VCaP (cell line): ENCODE measurements at regions not wholly inside any gene's neighbourhood (a gene's known extent, or its start where the extent isn't known, plus 50 kb on each side); places are given as distances from the start of the nearest gene placed in this dataset.

Experiments used
- H3K27ac ChIP-seq: fragments of 450-650 bp; 2 replicates; pipeline ENCODE4 v1.5.1; 2017
- CTCF ChIP-seq: fragments of 450-650 bp; conservative IDR thresholded peaks from 2 replicates; pipeline ENCODE4 v1.5.1; 2017; ENCODE audit warnings: mild to moderate bottlenecking, moderate library complexity

GRCh38 chrX:57848857-57849256 is 61.4 kb downstream of the ZXDA start:
- no peak overlapping the region for H3K27ac ChIP-seq
- no peak for TF ChIP-seq CTCF

GRCh38 chrX:57822818-57823217 is 87.4 kb downstream of the ZXDA start:
- no peak overlapping the region for H3K27ac ChIP-seq
- TF ChIP-seq CTCF, result no peak

- H3K27ac ChIP-seq, result no peak overlapping the region
- no peak for TF ChIP-seq CTCF
Observed at GRCh38 chrX:57822398-57822797, 87.9 kb downstream of the ZXDA start.

DNA sequence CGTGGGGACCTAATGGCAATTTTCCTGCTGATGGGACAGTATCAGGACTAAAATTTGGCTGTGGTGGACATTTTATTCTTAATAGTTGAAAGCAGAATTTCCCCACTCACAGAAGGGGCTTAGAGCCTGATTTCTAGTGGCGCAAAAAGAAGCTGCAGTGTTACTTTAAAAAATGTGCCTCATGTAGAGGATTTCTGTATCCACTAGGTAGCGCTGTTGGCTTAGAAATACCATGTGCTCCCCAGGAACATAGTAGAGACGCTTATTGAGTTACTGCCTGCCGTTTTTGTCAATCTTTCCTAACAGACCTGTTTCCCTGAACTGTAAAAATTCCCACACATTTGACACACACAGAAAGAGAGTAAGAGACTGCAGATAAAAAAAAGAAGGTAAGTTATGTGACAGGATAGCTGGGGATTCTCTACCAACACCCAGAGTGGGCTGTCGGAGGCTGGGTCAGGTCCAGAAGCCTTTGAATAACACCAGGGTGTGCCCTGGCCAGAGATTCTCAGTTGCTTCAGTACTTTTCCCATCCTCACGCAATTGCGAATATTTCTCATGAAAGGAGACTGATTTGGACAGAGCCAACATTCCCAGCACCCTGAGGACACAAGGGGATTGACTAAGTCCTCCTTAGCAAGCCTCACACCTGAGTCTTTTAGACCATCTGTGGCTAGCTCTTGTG is 88.4 kb downstream of the ZXDA start:
- H3K27ac ChIP-seq, result no peak overlapping the region
- TF ChIP-seq CTCF, result peak; percentile 68

DNA sequence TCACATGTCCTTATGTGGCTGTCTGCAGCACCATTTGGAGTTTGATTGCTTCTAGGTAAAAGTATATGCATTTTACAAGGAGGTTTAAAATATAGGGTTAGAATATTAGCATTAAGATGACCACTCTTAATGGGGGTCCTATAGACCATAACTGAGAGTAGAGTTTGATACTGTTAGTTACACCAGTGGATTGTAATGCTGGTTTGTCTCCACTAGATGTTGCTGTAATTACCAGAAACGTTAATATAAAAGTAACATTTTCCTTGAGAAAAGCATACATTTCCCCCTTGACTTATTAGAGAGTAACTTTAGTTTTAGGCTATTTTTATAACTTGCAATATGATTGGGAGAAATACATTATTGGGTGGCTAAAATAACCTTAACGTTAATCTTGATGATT is 93.0 kb downstream of the ZXDA start:
- H3K27ac ChIP-seq, result no peak overlapping the region
- peak; percentile 74 for TF ChIP-seq CTCF

DNA sequence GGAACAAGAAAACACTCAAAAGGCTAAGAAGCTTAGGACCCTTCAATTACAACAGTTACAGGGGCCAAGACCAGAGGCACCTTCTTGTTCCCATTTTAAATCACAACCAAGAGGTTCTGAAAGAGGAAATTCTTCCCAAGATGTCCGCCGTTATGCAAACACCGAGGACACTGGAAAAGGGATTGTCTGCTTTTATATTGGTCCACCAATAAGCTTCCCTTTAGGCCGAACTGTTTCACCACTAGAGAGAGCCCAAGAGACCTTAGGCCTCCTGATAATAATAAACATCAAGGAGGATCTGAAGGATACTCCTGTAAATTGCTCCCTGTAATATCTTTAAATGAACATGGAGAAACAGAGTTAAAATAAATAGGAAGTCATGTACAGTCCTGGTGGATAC is 92.6 kb upstream of the NLRP2B start:
- TF ChIP-seq CTCF, result no peak; the same call in 1 of the 2 replicates
- no peak overlapping the region for H3K27ac ChIP-seq

- H3K27ac ChIP-seq, result no peak overlapping the region
- TF ChIP-seq CTCF, result no peak
Observed at GRCh38 chrX:57771689-57772088, 91.6 kb upstream of the NLRP2B start.
